ENCODE measurements at regions not wholly inside any gene's neighbourhood (a gene's known extent, or its start where the extent isn't known, plus 50 kb on each side); places are given as distances from the start of the nearest gene placed in this dataset.
"Not testable (repeated sequence)": the region's sequence is repeated elsewhere in the genome, so short reads cannot be mapped to it uniquely, and the experiment has no call there.

- Histone ChIP-seq H3K27ac (ENCODE audit: low read length) (no peak overlapping the region), H3K4me1 (ENCODE audit: control insufficient read depth in 1 of 2, insufficient read depth in 2 of 2, low read length in 2 of 2) (no peaks in the 10 kb centered on the region), H3K36me3 (ENCODE audit: control insufficient read depth in 1 of 2, insufficient read depth in 2 of 2, low read length in 2 of 2) (no peaks in the 10 kb centered on the region), H3K9me3 (ENCODE audit: control insufficient read depth in 1 of 2, low read length in 2 of 2) (no peaks in the 10 kb centered on the region), H3K27me3 (ENCODE audit: low read depth, low read length) (no peaks in the 10 kb centered on the region), H3K4me3 (ENCODE audit: low read depth in 1 of 2, low read length in 2 of 2) (no peak overlapping the region)
These were observed 305.8 kb upstream of the NCAM1 start for GRCh38 chr11:112655371-112655770.

- Histone ChIP-seq H3K27ac (ENCODE audit: low read length) (no peak overlapping the region), H3K4me1 (ENCODE audit: control insufficient read depth in 1 of 2, insufficient read depth in 2 of 2, low read length in 2 of 2) (no peaks in the 10 kb centered on the region)
These were observed 304.3 kb upstream of the NCAM1 start for GRCh38 chr11:112656772-112657428.

GRCh38 chr11:112658431-112658878, 302.8 kb upstream of the NCAM1 start:
- Histone ChIP-seq H3K27me3 (ENCODE audit: low read depth, low read length) (no peaks in the 10 kb centered on the region), H3K9me3 (ENCODE audit: control insufficient read depth in 1 of 2, low read length in 2 of 2) (no peaks in the 10 kb centered on the region), H3K27ac (ENCODE audit: low read length) (no peak overlapping the region), H3K4me3 (ENCODE audit: low read depth in 1 of 2, low read length in 2 of 2) (no peak overlapping the region), H3K36me3 (ENCODE audit: control insufficient read depth in 1 of 2, insufficient read depth in 2 of 2, low read length in 2 of 2) (no peaks in the 10 kb centered on the region), H3K4me1 (ENCODE audit: control insufficient read depth in 1 of 2, insufficient read depth in 2 of 2, low read length in 2 of 2) (no peaks in the 10 kb centered on the region)

More at GRCh38 chr11:112656772-112657428, 304.3 kb upstream of the NCAM1 start:
- H3K27me3 ChIP-seq (ENCODE audit: low read depth, low read length): no peaks in the 10 kb centered on the region
- no peaks in the 10 kb centered on the region for H3K9me3 ChIP-seq (ENCODE audit: control insufficient read depth in 1 of 2, low read length in 2 of 2)
- no peak overlapping the region for H3K4me3 ChIP-seq (ENCODE audit: low read depth in 1 of 2, low read length in 2 of 2)
- H3K36me3 ChIP-seq (ENCODE audit: control insufficient read depth in 1 of 2, insufficient read depth in 2 of 2, low read length in 2 of 2): no peaks in the 10 kb centered on the region

GRCh38 chr11:112661146-112661545, 300.1 kb upstream of the NCAM1 start:
- H3K36me3 ChIP-seq (ENCODE audit: control insufficient read depth in 1 of 2, insufficient read depth in 2 of 2, low read length in 2 of 2): no peaks in the 10 kb centered on the region
- no peak overlapping the region for H3K27ac ChIP-seq (ENCODE audit: low read length)
- no peaks in the 10 kb centered on the region for H3K9me3 ChIP-seq (ENCODE audit: control insufficient read depth in 1 of 2, low read length in 2 of 2)
- H3K27me3 ChIP-seq (ENCODE audit: low read depth, low read length): no peaks in the 10 kb centered on the region
- no peaks in the 10 kb centered on the region for H3K4me1 ChIP-seq (ENCODE audit: control insufficient read depth in 1 of 2, insufficient read depth in 2 of 2, low read length in 2 of 2)
- H3K4me3 ChIP-seq (ENCODE audit: low read depth in 1 of 2, low read length in 2 of 2): no peak overlapping the region

- Histone ChIP-seq H3K4me1 (ENCODE audit: control insufficient read depth in 1 of 2, insufficient read depth in 2 of 2, low read length in 2 of 2) (no peaks in the 10 kb centered on the region), H3K27ac (ENCODE audit: low read length) (no peak overlapping the region), H3K36me3 (ENCODE audit: control insufficient read depth in 1 of 2, insufficient read depth in 2 of 2, low read length in 2 of 2) (no peaks in the 10 kb centered on the region), H3K4me3 (ENCODE audit: low read depth in 1 of 2, low read length in 2 of 2) (no peak overlapping the region), H3K27me3 (ENCODE audit: low read depth, low read length) (no peaks in the 10 kb centered on the region), H3K9me3 (ENCODE audit: control insufficient read depth in 1 of 2, low read length in 2 of 2) (no peaks in the 10 kb centered on the region)
These were observed 299.6 kb upstream of the NCAM1 start for GRCh38 chr11:112661571-112661970.

- Histone ChIP-seq H3K4me3 (ENCODE audit: low read depth in 1 of 2, low read length in 2 of 2) (no peak overlapping the region), H3K27ac (ENCODE audit: low read length) (no peak overlapping the region), H3K36me3 (ENCODE audit: control insufficient read depth in 1 of 2, insufficient read depth in 2 of 2, low read length in 2 of 2) (no peaks in the 10 kb centered on the region), H3K27me3 (ENCODE audit: low read depth, low read length) (no peaks in the 10 kb centered on the region), H3K4me1 (ENCODE audit: control insufficient read depth in 1 of 2, insufficient read depth in 2 of 2, low read length in 2 of 2) (no peaks in the 10 kb centered on the region), H3K9me3 (ENCODE audit: control insufficient read depth in 1 of 2, low read length in 2 of 2) (no peaks in the 10 kb centered on the region)
These were observed 298.7 kb upstream of the NCAM1 start for GRCh38 chr11:112662554-112662953.

- H3K36me3 ChIP-seq (ENCODE audit: control insufficient read depth in 1 of 2, insufficient read depth in 2 of 2, low read length in 2 of 2): no peaks in the 10 kb centered on the region
- no peaks in the 10 kb centered on the region for H3K9me3 ChIP-seq (ENCODE audit: control insufficient read depth in 1 of 2, low read length in 2 of 2)
- H3K27ac ChIP-seq (ENCODE audit: low read length): no peak overlapping the region
- no peaks in the 10 kb centered on the region for H3K27me3 ChIP-seq (ENCODE audit: low read depth, low read length)
- H3K4me1 ChIP-seq (ENCODE audit: control insufficient read depth in 1 of 2, insufficient read depth in 2 of 2, low read length in 2 of 2): no peaks in the 10 kb centered on the region
- H3K4me3 ChIP-seq (ENCODE audit: low read depth in 1 of 2, low read length in 2 of 2): no peak overlapping the region
These were observed 297.1 kb upstream of the NCAM1 start for GRCh38 chr11:112663947-112664634.

GRCh38 chr11:112665291-112665690, 295.9 kb upstream of the NCAM1 start:
- H3K27me3 ChIP-seq (ENCODE audit: low read depth, low read length): no peaks in the 10 kb centered on the region
- H3K4me1 ChIP-seq (ENCODE audit: control insufficient read depth in 1 of 2, insufficient read depth in 2 of 2, low read length in 2 of 2): no peaks in the 10 kb centered on the region
- H3K27ac ChIP-seq (ENCODE audit: low read length): no peak overlapping the region
- no peak overlapping the region for H3K4me3 ChIP-seq (ENCODE audit: low read depth in 1 of 2, low read length in 2 of 2)
- no peaks in the 10 kb centered on the region for H3K36me3 ChIP-seq (ENCODE audit: control insufficient read depth in 1 of 2, insufficient read depth in 2 of 2, low read length in 2 of 2)
- no peaks in the 10 kb centered on the region for H3K9me3 ChIP-seq (ENCODE audit: control insufficient read depth in 1 of 2, low read length in 2 of 2)

GRCh38 chr11:112666253-112666652, 295.0 kb upstream of the NCAM1 start:
- Histone ChIP-seq H3K36me3 (ENCODE audit: control insufficient read depth in 1 of 2, insufficient read depth in 2 of 2, low read length in 2 of 2) (no peaks in the 10 kb centered on the region), H3K27ac (ENCODE audit: low read length) (no peak overlapping the region), H3K4me3 (ENCODE audit: low read depth in 1 of 2, low read length in 2 of 2) (no peak overlapping the region), H3K4me1 (ENCODE audit: control insufficient read depth in 1 of 2, insufficient read depth in 2 of 2, low read length in 2 of 2) (no peaks in the 10 kb centered on the region), H3K27me3 (ENCODE audit: low read depth, low read length) (no peaks in the 10 kb centered on the region), H3K9me3 (ENCODE audit: control insufficient read depth in 1 of 2, low read length in 2 of 2) (no peaks in the 10 kb centered on the region)

- Histone ChIP-seq H3K9me3 (ENCODE audit: control insufficient read depth in 1 of 2, low read length in 2 of 2) (peaks cover 0 to 5% of the 10 kb centered on the region in 2 donors), H3K4me1 (ENCODE audit: control insufficient read depth in 1 of 2, insufficient read depth in 2 of 2, low read length in 2 of 2) (no peaks in the 10 kb centered on the region)
These were observed 290.2 kb upstream of the NCAM1 start for GRCh38 chr11:112670806-112671570.

GRCh38 chr11:112673401-112673800, 287.8 kb upstream of the NCAM1 start:
- not testable (repeated sequence) for H3K4me1 ChIP-seq (ENCODE audit: control insufficient read depth in 1 of 2, insufficient read depth in 2 of 2, low read length in 2 of 2); H3K36me3 ChIP-seq (ENCODE audit: control insufficient read depth in 1 of 2, insufficient read depth in 2 of 2, low read length in 2 of 2); H3K9me3 ChIP-seq (ENCODE audit: control insufficient read depth in 1 of 2, low read length in 2 of 2); H3K4me3 ChIP-seq (ENCODE audit: low read depth in 1 of 2, low read length in 2 of 2); H3K27ac ChIP-seq (ENCODE audit: low read length); H3K27me3 ChIP-seq (ENCODE audit: low read depth, low read length)

More at GRCh38 chr11:112670806-112671570, 290.2 kb upstream of the NCAM1 start:
- H3K4me3 ChIP-seq (ENCODE audit: low read depth in 1 of 2, low read length in 2 of 2): no peak overlapping the region
- H3K27me3 ChIP-seq (ENCODE audit: low read depth, low read length): no peaks in the 10 kb centered on the region
- H3K27ac ChIP-seq (ENCODE audit: low read length): no peak overlapping the region
- H3K36me3 ChIP-seq (ENCODE audit: control insufficient read depth in 1 of 2, insufficient read depth in 2 of 2, low read length in 2 of 2): no peaks in the 10 kb centered on the region

Data from muscle layer of duodenum (tissue), 2 donors.